Stimulated activated CD4-positive, alpha-beta T cell treated with anti-CD3 and anti-CD28 coated beads, Interleukin-12 subunit alpha, Interleukin-12 subunit beta, amount 100 ng/mL, for 24 hours (primary cell): ENCODE measurements at regions not wholly inside any gene's neighbourhood (a gene's known extent, or its start where the extent isn't known, plus 50 kb on each side); places are given as distances from the start of the nearest gene placed in this dataset.
A peak's percentile ranks its signal among the peaks of the same experiment; 100 is the strongest.

Experiments
- DNase-seq, 2 experiments: peaks; one replicate each; pipeline ENCODE4 v3.0.0-alpha.2; 2020; ENCODE audit warnings: low read depth in 2 of 2

DNA sequence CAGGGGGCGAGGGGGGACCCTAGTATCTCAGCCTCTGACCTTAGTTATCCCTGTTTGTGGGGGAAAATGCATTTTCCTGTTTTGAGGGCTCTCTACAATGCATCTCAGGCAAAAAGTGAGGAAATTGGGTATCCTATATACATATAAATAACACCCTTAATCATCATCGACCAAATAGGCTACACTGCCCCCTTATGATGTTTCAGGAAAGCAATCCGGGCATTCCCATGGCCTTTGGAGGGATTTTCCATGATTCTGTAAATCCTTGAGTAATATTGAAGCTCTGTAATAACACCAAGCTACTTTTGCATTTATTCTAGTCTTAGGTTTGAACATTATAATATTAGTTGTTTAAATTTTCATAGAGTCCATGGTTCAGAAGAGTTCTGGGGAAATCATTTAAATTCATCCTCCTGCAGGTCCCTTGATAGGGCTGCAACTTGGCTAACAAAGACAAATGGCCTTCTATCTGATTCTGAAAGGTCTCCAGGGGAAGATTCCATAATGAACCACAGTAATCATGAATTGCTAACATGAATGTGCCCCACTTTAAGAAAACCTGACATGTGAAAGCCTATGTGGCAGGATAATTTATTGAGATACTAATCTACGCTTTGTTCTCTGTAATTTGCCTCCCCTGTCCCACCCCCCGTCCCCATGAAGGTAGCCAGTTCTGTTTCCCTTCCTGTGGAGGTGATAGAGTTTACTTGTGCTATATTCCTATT lies 91.5 kb upstream of the SCOC start:
- DNase-seq = no peak

DNA sequence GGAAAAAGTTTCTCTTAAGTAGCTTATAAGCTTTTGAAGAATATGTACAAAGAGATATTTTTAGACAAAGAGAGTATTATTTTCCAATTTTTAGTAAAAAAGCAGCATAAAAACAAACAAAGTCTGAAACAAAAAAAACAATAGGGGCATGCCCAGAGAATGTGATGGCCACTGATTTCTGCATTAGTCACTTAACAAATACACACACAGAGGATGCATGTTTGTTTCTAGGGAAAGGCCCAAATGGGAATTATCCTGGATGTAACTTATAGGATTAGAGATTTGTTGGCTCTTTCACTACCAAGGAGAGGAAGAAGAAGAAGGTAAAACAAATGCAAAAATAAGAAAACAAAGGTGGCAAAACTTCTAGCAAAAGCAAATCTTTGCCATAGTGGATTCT lies 95.9 kb upstream of the SCOC start:
- no peak for DNase-seq

DNA sequence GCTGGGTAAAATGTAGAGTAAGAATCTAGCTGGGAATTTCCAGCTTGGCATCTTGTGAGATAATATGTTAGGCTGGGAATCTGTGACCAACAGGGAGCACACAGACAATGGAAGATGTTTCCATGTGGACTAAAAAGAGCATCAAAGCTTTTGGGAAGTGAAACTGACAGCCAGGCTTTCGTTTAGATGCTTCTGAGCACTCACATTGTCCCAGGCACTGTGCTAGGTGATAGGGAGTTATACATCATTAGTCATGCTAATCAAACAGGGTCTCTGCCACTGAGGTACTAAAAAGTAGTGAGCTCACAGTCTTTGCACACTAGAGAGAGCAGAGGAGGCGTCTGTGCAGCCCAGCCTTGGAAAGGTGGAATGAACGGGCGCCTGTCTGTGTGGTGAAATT lies 101.9 kb upstream of the SCOC start:
- DNase-seq = no peak

DNA sequence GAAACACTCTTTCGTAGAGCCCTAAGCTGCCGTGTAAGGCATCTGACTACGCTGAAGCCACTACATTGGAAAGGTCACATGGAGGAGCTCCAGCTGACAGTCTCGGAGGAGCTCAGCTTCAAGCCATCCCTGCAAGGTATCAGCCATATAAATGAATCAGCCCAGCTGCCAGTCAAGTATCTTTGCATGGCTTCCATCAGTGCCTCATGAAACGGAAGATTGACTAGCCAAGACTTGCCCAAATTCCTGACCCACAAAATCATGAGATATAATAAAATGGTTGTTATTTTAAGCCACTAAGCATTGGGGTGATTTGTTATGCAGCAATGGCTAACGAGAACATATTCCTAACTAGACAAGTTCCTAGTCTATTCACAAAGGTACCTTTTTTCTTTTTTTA lies 104.1 kb upstream of the SCOC start:
- no peak for DNase-seq

DNA sequence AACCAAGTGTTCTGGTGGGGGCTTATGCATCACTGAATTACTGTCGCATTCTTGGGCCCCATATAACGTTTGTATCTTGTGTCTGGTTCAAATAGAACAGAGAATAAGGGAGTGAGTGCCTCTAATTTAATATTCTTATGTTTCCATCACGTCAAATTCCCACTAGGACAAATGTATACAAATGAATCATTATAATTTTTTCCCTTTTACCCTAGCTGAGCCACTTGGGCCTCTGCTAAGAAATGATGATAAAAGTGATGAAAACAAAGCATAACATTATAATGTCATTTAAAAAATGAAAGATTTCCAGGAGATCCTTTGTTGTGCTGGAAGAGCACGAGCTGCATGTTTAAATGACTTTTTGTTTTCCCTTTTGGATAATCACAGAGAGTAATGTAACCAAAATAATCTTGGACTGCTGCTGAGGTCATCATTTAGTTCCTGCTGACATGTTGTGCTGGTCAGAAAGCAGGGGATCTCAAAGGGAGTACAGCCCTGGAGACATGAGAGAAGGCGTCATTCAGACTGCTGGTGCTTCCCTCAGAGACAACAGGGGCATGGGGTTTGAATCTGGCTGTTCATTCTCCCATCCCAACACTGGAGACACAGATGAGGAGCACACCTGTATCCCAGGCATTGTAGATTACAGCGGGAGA lies 105.1 kb upstream of the SCOC start:
- no peak for DNase-seq

DNA sequence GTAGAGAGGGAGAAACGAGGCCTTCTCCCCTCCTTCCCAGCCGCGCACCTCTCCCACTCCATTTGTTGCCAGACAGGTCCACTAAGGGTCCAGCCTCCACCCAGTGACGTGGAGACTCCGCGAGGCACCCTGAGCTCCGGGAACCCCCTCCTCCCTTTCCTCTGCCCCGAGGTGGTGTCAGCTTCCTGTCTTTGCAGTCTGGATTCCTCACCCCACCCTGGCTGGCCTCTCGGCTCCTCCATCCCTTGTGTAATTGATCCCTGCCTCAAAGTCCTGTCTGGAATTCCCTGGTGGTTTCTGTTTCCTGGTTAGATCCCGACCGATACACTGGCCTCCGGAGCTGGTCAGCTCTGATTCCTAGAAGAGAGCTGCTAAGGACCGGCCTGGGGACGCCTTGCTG lies 105.9 kb upstream of the SCOC start:
- no peak for DNase-seq

DNA sequence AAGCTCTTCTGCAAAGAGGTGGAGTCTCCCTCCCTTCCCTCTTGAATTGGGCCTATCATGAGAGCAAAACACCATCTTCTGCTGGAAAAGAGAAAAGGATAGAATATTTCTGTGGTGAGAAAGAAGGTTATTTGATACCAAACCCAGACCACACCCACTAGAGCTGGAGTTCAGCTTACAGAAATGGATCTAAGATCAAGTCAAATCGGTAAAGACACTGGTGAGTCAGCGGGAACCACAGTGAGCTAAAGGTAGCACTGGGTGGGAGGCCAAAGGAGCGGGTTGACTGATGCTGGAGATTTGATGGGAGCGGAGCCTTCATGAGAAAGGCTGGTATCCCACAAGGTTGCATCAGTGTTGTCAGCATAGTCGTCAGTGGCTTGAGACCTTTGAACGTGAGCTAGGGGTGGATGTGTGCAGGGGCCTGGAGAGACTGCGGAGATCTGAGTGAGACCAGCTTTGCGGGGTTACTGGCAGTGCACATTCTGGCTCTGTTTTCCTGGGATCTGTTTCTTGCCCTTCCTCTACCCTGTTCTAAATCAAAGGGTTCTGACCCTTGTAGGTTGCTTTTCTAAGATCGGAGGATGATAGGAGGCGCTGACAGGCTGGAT lies 106.4 kb upstream of the SCOC start:
- no peak for DNase-seq

DNA sequence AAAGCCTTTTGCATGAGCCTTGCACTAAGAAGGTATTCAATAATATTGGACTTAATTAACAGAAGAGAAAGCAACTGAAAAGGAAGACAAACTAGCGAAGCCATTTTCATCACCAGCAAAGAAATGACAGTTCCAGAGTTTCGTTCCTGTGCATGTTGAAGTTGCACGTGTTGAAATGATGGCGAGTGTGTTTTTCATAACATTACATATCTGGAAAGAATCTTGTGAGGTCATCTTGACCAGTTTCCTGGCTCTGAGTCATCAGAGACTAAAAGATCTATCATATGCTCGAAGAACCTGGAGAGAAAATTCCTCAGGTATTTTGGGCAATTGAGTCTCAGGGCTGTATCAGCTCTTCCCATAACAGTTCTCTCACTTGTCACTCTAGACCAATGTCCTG lies 106.2 kb upstream of the MAML3 start:
- no peak for DNase-seq

DNA sequence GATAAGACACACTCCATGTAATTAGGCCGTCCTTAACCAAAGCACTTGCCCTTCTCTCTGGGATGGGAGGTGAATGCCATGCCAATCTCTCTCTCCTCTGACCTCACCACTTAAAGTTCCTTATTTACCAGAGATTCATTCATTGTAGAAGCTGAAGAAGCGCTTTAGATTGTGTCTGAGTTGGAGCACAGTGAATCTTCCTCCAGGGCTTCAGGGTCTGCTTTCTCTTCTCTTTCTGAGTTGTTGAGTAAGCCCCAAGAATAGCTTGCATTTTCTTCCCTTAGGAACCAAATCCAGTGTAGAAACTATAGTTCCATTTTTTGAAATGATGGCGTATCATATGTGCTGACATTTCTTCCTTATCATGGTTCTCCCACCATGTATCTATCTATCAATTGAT lies 104.5 kb upstream of the MAML3 start:
- DNase-seq = no peak

DNA sequence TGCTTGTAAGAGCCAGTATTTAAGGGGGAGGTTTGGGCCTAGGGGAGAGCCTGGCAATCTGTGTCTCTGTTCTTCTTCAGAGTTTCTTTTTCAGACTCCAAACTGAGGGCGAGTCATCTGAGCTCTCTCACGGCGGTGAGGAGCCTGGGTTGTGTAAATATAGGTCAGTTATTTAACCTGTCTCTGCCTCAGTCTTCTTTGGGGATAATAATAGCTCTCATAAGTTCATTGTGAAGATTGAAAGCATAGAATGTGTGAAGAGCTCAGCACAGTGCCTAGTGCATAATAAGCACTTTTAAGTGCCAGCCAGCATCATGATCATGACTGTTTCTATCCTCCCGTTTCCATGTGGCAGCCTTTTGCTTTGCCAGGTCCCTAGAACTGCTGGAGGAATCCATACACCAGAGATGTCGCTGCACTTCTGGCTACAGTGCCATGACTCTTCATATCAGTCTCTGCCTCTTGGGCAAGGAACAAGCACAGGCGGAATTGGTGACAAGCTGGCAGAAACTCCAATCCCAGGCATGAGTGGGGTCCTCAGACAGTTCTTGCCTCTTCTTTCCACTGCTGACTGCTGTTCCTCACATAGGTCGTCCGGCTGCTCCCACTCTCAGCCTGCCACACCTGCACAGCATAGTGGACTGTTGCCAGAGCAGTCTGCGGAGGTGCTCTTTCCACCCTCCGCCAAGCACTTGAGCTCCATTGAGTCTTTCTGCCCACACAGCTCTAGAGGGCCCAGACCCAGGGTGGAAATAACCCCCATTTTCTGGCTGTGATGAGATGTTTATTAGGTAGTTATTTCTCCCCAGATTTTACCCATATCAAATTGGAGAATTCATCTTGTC lies 103.7 kb upstream of the MAML3 start:
- DNase-seq = no peak

DNA sequence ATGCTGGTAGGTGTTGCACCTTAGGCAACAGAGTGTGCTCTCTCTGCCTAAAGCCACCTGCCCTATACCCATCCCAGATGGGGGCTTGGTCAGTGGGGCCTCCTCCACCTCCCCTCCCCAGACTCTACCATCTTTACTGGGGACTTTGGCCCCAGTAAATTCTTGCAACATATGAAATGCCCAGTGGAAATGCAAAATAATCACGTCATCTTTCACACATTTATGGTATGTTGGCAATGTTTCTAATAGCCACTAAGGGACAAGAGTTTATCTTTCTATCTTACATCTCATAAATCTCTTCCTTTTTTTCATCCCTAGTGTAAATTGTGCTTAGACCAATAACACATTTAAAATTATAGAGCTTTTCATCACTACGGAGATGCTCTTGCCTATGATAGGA lies 103.0 kb upstream of the MAML3 start:
- no peak for DNase-seq

DNA sequence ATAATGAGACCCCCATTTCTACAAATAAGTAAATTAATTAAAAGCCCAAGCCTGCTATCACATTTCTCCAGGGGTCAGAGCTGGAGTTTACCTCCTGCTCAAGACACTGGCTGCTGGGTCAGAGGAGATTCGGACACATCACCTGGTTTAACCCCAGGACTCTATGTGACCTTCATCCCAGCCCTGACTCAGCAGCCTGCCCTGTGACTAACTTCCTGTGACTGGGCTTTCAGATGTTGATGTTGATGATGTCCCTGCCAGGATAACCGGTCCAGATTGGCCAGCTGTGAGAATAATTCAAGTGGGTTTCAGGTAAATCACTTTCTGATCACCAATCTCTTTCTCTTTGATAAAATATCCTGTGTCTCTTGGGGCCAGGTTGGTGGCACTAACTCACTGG lies 102.4 kb upstream of the MAML3 start:
- no peak for DNase-seq

DNA sequence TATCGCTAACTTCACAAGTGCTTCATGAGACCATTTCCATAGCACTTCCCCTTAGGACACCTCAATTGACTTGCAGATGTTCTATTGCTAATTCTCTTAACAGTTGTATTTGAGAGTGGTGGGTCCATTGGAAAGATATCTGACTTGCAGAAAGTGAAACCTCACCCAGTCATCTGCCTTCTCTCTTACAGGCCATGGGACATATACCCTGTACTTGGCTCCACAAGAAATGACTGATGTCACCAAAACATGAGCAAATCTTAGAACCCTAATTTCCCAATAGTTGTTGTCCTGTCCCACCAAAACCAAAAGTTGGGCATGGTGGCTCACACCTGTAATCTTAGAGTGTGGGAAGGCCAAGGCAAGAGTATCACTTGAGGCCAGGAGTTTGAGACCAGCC lies 101.9 kb upstream of the MAML3 start:
- no peak for DNase-seq

DNA sequence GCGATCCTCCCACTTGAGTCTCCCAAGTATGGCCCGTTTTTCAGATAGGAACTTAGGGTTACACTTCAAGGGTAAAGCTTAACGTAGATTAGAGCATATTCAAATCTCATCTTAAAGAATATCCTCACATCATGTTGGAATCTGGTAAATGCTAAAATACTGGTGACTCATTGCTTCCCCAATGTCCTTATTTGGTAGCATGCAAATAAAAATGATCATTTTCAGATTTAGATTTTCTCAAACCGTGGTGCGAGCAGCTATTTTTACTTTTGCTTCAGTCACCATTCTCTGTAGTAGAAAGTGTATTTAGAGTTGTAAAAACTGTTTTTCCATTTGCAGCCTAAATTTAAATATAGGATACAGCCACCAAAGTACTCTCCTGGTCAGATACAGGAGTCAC lies 101.5 kb upstream of the MAML3 start:
- no peak for DNase-seq

DNA sequence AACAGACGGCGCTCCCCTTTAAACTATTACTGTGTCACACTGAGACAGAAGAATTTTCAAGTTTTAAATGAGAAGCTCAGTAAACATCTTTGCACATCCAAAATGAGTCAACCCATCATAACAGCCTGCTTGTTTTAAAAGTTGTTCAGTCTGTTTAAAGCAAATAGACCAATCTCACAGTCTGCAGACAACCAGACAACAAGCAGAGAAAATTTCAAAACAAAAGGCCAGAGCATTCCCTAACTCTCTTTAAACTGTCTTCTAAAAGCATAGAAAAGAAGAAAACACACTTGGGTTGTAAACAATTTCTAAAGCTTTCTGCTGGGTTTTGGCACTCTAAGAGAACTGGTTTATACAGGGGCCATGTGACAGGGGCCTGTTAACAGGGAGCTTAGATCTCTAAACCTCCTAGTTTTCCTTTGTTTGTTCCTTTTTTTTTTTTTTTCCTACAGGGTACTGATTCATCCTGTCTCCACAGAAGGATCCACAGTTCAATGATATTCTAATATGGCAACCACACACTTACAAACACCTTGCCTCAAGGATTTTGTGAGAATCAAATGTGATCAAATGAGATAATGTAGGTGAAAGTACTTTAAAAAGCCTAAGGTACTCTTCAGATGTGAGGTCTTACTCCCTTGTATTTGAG lies 100.8 kb upstream of the MAML3 start:
- no peak for DNase-seq

DNA sequence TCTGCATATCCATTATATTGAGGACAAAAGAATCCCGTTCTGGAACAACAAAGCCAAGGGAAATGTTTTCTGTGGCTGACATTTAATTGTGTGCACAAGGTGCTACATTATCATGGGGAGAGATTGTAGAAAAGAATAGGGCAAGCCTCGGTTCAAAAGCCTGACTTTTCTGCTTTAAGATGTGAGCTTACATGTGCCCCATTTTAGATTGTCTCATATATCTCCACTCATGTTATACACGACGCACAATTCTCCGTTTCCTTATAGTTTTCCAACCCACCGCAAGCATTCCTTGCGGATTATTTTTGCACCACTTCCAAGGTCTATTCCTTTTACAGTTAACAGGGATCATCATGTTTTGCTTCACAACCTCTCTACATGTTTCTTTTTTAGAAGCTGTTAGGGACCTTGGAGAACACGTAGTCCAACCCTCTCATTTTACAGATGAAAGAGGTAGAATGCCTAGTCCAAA lies 99.6 kb upstream of the MAML3 start:
- DNase-seq = no peak

DNA sequence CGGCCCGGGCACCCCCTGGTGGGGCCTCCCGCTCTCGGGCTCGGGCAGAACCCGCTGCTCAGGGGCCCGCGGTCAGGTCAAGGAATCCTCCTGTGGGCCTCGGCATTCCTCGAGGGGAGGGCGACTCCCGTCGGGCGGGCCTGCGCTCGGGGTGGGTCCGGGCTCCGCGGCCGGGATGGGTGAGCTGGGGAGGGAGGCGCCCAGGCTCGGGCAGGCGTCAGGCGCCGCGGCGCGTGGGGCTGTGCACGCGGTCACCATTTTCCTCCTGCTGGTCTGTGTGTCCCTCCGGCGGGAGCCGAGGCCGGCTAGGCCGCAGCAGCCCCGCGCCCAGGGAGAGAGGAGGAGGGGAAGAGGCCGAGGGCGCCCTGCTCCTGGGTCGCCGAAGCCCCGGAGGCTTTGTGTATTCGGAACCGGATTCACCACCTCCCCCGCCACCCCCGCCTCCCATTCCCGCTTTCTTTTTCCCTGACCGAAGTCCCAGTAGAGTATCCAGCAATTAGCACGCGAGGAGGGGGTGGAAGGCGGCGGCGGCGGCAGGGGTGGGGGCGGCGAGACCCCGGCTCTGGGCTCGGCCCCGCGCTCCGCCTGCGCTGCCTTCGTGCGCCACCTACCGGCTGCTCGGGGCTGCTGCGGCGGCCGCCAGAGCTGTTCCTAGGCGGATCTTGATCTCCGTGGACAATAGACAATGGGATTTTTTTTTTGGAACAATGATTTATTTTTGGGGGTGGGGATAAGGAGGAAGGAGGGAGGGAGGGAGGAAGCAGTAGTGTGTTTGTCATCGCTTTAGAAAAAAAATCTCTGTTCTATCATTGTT lies 99.0 kb upstream of the MAML3 start:
- DNase-seq = peak; percentile 25 to 34

DNA sequence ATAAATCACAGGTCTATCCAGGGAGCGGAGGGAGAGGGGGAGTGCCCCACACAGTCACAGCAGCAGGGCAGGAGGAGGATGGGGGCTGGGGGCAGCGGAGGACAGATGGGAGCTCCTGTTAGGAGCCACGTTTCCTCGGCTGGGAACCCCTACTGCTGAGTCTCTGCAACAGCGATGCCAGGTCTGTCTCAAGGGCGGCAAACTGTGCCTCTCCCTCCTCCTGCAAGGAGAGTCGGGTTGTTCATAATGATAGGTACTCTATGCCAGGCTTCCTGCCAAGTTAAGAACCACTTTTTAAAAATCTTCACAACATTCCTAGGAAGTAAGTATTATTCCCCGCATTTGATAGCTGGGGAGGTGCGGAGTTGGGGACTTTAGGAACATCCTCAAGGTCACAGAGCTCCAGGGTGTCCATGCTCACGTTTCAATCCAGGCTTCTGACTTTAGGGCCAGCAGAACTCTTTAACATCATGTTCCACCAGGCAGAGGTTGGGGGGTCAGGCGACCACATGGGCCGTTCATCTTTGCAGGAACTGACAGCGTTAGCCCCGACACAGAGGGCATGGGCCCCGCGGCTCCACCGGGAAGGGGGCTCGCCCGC lies 98.3 kb upstream of the MAML3 start:
- no peak for DNase-seq

DNA sequence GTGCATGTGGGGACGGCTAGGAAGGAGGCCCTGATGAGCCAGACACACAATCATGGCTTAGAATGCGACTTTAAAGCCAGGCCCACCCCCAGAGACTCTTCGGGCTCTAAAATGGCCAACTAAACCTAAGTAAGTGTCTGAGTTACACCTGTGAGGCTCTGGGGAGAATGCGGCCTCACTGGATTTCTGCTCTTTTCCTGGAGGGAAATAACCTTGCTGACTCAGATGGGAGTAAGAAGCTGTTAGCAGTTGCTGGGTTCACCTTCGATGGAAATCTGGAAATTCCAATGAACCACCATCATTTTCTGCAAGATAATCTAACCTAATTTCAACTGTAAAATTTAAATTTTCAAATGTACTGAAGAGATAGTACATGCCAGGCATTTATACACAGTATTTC lies 97.6 kb upstream of the MAML3 start:
- DNase-seq = no peak

DNA sequence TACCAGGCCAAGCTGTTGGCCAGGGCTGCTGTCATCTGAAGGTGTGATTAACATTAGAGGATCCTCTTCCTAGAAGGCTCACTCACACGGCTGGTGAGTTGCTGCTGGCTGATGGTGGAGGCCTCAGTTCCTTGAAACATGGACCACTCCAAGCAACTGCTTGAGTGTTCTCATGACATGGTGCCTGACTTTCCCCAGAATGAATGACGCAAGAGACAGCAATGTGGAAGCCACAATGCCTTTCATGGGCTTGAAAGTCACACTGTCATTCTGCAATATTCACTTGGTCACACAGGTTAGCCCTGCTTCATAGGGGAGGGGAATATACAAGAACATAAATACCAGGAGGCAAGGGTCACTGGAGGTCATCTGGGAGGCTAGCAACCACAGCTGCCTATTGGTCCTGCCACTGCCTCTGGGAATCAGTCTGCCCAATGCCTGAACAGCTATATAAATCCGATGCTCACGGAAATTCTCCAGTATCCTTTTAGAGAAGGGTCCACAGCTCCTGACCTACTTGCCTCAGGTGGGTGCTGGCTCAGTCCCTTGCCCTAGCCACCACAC lies 97.1 kb upstream of the MAML3 start:
- DNase-seq = no peak
